ENCODE measurements at regions not wholly inside any gene's neighbourhood (a gene's known extent, or its start where the extent isn't known, plus 50 kb on each side); places are given as distances from the start of the nearest gene placed in this dataset.

- in situ Hi-C loops (cut with HindIII; ENCODE audit: low pct_unique_long_range_greater_than_20kb, low sequenced_read_pairs): no loop called here
- DNase-seq (ENCODE audit: low read depth): no peak
Observed at GRCh38 chr3:139283301-139283700, 60.5 kb upstream of the MRPS22 start.

- DNase-seq (ENCODE audit: low read depth): no peak
- in situ Hi-C loops (cut with HindIII; ENCODE audit: low pct_unique_long_range_greater_than_20kb, low sequenced_read_pairs): no loop called here
Observed at GRCh38 chr3:139284221-139284620, 59.6 kb upstream of the MRPS22 start.

- in situ Hi-C loops (cut with HindIII; ENCODE audit: low pct_unique_long_range_greater_than_20kb, low sequenced_read_pairs): no loop called here
- no peak for DNase-seq (ENCODE audit: low read depth)
Observed at GRCh38 chr3:139285691-139286090, 58.1 kb upstream of the MRPS22 start.

GRCh38 chr3:139286241-139286640, 57.6 kb upstream of the MRPS22 start:
- in situ Hi-C loops (cut with HindIII; ENCODE audit: low pct_unique_long_range_greater_than_20kb, low sequenced_read_pairs): no loop called here

DNA sequence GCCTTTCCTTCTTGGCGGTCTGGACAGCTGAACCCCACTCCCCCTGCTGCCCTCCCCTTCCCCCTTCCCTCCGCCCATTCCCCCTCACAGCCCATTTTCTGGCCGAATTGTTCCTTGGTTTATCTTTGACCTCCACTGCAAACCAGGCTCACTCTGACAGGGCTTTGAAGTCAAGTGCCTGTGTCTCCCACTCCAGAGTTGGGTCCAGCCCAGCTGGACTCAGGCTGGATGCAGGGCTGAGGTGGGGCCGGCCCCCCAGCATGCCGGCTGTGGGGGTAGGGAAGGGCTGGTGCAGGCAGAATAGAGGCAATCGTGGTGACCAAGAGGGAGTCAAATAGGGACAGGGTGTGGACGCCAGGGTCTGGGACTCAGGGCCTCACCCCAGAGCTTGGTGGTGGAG, 57.0 kb upstream of the MRPS22 start:
- no peak for DNase-seq (ENCODE audit: low read depth)
- in situ Hi-C loops (cut with HindIII; ENCODE audit: low pct_unique_long_range_greater_than_20kb, low sequenced_read_pairs): no loop called here

More at GRCh38 chr3:139286241-139286640, 57.6 kb upstream of the MRPS22 start:
- no peak for DNase-seq (ENCODE audit: low read depth)

DNA sequence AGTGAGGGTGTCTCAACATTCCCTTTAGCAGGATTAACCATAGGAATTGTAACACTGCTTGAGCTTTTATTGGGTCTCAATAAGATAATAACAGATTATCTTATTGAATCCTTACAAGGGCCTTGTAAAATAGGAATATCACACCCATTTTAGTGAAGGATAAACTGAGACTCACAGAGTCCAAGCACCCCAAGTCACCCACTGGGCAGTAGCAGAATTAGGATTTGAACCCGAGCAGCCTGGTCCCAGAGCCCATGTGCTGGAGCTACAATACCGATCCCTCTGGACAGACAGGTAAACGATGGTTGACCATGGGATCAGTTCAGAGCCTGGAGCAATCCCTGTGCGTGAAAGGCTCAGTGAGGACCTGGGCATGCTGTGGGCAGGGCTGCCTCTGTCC, 56.3 kb upstream of the MRPS22 start:
- in situ Hi-C loops (cut with HindIII; ENCODE audit: low pct_unique_long_range_greater_than_20kb, low sequenced_read_pairs): no loop called here

DNA sequence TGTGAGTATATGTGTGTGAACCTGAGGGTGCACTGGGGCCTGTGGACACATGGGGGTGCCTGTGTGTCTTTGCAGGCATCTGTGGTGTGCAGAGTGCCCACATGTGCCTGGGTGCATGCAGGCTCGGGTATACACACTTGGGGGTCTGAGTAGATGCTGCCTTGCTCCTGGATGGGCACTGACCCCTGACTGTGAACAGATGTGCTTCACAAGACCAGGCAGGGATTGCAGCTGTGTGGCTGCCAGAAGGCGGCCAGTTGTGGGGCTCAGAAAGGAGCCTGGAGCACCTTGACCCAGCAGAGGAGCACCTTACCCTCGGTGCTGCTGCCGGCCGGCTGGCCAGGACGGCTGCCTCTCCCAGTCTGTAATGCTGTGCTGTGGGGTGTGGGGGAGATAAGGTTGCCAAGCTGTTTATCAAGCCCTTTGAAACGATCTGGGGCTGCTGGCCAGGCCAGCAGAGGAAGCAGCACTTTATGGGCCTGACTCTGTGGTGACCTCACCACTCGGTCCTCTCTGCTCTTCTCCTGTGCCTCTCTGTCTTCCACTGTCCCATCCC, 55.5 kb upstream of the MRPS22 start:
- in situ Hi-C loops (cut with HindIII; ENCODE audit: low pct_unique_long_range_greater_than_20kb, low sequenced_read_pairs): no loop called here
- DNase-seq (ENCODE audit: low read depth): no peak

More for the DNA sequence above, 56.3 kb upstream of the MRPS22 start:
- no peak for DNase-seq (ENCODE audit: low read depth)

- DNase-seq (ENCODE audit: low read depth): no peak
- in situ Hi-C loops (cut with HindIII; ENCODE audit: low pct_unique_long_range_greater_than_20kb, low sequenced_read_pairs): no loop called here
Observed at GRCh38 chr3:139289860-139290524, 53.8 kb upstream of the MRPS22 start.

GRCh38 chr3:139291276-139292051, 52.4 kb upstream of the MRPS22 start:
- in situ Hi-C loops (cut with HindIII; ENCODE audit: low pct_unique_long_range_greater_than_20kb, low sequenced_read_pairs): no loop called here

DNA sequence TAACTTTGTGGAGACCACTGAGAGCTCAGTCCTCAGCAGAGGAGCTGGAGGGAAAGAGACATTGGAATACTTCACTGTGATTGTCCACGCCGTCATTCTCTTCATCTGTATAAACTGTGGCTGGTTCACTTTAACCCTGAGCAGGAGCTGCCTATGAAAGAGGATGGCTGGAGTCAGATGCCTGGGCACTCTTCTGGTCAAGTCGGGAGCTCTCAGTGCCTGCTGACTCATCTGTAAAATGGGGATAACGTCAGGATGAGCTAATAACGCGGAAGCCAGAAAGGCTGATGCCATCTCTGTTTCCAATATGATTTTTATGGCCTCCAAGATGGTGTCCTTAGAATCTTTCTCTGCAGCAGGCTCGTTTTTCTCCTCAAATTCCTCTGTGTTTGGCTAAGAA, 51.6 kb upstream of the MRPS22 start:
- no peak for DNase-seq (ENCODE audit: low read depth)
- in situ Hi-C loops (cut with HindIII; ENCODE audit: low pct_unique_long_range_greater_than_20kb, low sequenced_read_pairs): no loop called here

More at GRCh38 chr3:139291276-139292051, 52.4 kb upstream of the MRPS22 start:
- DNase-seq (ENCODE audit: low read depth): no peak

DNA sequence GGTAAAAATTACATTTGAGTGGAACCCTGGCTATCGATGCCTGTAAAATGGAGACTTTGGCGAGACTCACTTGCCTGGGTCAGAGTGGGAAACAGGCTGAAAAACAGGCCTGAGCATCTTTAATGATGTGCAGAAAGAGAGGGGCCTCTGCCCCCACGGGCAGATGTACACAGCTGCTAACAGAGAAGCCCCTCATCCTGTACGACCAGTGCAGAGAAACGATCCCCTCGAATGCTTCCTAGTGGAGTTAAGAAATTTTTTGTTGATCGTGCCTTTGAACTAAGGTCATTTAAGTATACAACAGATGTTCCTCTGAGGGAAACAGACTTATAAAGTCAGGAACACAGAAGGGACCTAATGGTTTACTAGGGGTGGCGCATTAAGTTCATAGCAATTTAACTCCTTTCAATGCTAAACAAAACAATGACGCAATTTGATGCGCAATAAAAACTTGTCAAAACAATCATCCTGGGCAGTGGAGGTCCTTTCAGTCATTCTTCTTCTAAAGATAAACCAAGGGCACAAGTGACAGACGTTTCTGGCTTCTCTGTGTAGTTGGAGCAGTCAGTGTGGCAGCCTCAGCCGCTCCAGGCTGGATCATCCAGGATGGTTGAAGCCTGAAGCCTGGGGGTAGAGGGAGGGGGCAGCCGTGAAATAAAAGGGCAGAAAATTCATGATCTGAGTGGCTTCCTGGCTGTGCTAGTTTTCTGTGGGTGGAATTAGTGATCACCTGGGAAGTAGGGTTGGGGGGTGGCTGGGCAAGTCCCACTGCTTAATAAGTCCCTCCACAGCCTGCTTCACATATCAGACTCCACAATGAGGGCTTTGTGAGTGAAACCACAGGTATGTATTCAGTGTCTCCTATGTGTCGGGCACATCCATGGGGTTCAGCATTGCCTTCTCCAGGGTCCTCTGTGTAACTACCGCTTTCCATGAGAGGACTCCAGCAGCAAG, 50.8 kb upstream of the MRPS22 start:
- in situ Hi-C loops (cut with HindIII; ENCODE audit: low pct_unique_long_range_greater_than_20kb, low sequenced_read_pairs): no loop called here
- DNase-seq (ENCODE audit: low read depth): peak; percentile 87

DNA sequence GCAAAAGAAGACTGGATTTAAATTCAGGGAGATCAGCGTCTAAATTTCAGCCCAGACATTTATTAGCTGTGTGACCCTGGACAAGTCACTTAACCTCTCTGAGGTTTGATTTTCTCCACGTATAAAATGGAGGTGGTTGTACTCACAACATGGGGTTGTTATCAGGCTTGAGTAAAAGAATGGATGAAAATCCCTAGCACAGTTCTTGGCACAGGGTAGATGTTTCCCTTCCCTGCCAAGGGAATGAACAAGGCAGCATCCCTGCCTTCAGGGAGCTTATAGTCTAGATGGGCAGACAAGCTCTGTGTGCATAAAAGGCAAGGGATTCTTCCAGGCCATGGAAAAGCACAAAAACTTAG, 50.2 kb upstream of the MRPS22 start:
- in situ Hi-C loops (cut with HindIII; ENCODE audit: low pct_unique_long_range_greater_than_20kb, low sequenced_read_pairs): no loop called here
- no peak for DNase-seq (ENCODE audit: low read depth)
